H1 (cell line): ENCODE measurements at regions not wholly inside any gene's neighbourhood (a gene's known extent, or its start where the extent isn't known, plus 50 kb on each side); places are given as distances from the start of the nearest gene placed in this dataset.

Source experiments
- CTCF ChIA-PET: fragments of 300-600 bp; sonication (Branson Sonifier 250); formaldehyde crosslinking; loops from one replicate; lab custom pipeline; 2021; ENCODE audit not compliant: partially characterized antibody; lab: Charles Lee
- POLR2A ChIA-PET: fragments of 300-600 bp; sonication (Branson Sonifier 250); formaldehyde crosslinking; loops from one replicate; lab custom pipeline; 2021; ENCODE audit warnings: inconsistent platforms; ENCODE audit not compliant: partially characterized antibody; lab: Charles Lee
- DNase-seq, 2 experiments: peaks; one replicate each; pipeline versions ENCODE4 v3.0.0 to v3.0.0-alpha.2; 2010 to 2022; ENCODE audit warnings: low spot score in 2 of 2, low read depth in 1 of 2, mixed read lengths in 1 of 2
- FAIRE-seq: peaks from 2 replicates; lab custom pipeline; 2011; peaks lifted over from hg19 to GRCh38; lab: Jason Lieb, UNC
- H2AFZ ChIP-seq: 2 replicates; pipeline ENCODE4 v1.8.1; 2012; ENCODE audit warnings: low read length, inconsistent platforms
- H2AK5ac ChIP-seq: 2 replicates; pipeline ENCODE4 v1.6.1; 2013; ENCODE audit warnings: low read depth, low read length
- H2BK120ac ChIP-seq: replicated peaks from 2 replicates; pipeline ENCODE3; 2013; ENCODE audit warnings: low read depth, low read length, inconsistent platforms
- H2BK12ac ChIP-seq: 2 replicates; pipeline ENCODE4 v1.6.1; 2013; ENCODE audit warnings: low read depth, low read length
- H2BK15ac ChIP-seq: 2 replicates; pipeline ENCODE4 v1.6.1; 2013; ENCODE audit warnings: low read length
- H2BK20ac ChIP-seq: 2 replicates; pipeline ENCODE4 v1.6.1; 2013; ENCODE audit warnings: low read length
- H2BK5ac ChIP-seq: 2 replicates; pipeline ENCODE4 v1.6.1; 2013; ENCODE audit warnings: low read depth, low read length
- H3K14ac ChIP-seq: 2 replicates; pipeline ENCODE4 v1.6.1; 2013; ENCODE audit warnings: inconsistent platforms; ENCODE audit not compliant: insufficient read length
- H3K18ac ChIP-seq: 2 replicates; pipeline ENCODE4 v1.6.1; 2013; ENCODE audit warnings: low read length; ENCODE audit errors: extremely low read depth
- H3K23ac ChIP-seq: 2 replicates; pipeline ENCODE4 v1.6.1; 2013; ENCODE audit warnings: inconsistent platforms; ENCODE audit not compliant: insufficient read length
- H3K23me2 ChIP-seq: 2 replicates; pipeline ENCODE4 v1.6.1; 2013; ENCODE audit warnings: low read depth, low read length
- H3K27ac ChIP-seq: 2 replicates; pipeline ENCODE4 v1.6.1; 2011; ENCODE audit warnings: low read depth, low read length, inconsistent platforms
- H3K27me3 ChIP-seq, 4 experiments: replicated peaks in 1 of 4; 1 replicate in 1 of 4; 2 replicates in 3 of 4; pipeline versions ENCODE4 v1.6.1 to v1.8.1; 2011 to 2013; ENCODE audit warnings: low read length in 3 of 4, mild to moderate bottlenecking in 3 of 4, inconsistent platforms in 2 of 4, mixed read lengths in 2 of 4, moderate library complexity in 1 of 4; ENCODE audit not compliant: control insufficient read depth in 3 of 4, insufficient read depth in 3 of 4; ENCODE audit errors: extremely low read depth in 1 of 4
- H3K36me3 ChIP-seq, 4 experiments: 2 replicates each; pipeline versions ENCODE4 v1.6.1 to v1.8.1; 2011 to 2013; ENCODE audit warnings: mild to moderate bottlenecking in 4 of 4, low read length in 3 of 4, moderate library complexity in 2 of 4, control low read depth in 1 of 4, inconsistent platforms in 1 of 4; ENCODE audit not compliant: insufficient read depth in 4 of 4, control insufficient read depth in 2 of 4
- H3K4ac ChIP-seq: replicated peaks from 2 replicates; pipeline ENCODE3; 2013; ENCODE audit warnings: low read length, low read depth, mixed read lengths, inconsistent platforms; ENCODE audit not compliant: insufficient read length
- H3K4me1 ChIP-seq, 4 experiments: replicated peaks in 1 of 4; 1 replicate in 1 of 4; 2 replicates in 3 of 4; pipeline versions ENCODE4 v1.6.1 to v1.8.1; 2011 to 2013; ENCODE audit warnings: low read length in 3 of 4, inconsistent platforms in 2 of 4, mixed read lengths in 1 of 4; ENCODE audit not compliant: insufficient read depth in 4 of 4, control insufficient read depth in 3 of 4
- H3K4me2 ChIP-seq, 2 experiments: 2 replicates each; pipeline versions ENCODE4 v1.6.1 to v1.8.1; 2011 to 2013; ENCODE audit warnings: low read depth in 2 of 2, low read length in 2 of 2, control low read depth in 1 of 2, inconsistent platforms in 1 of 2, mild to moderate bottlenecking in 1 of 2; ENCODE audit not compliant: insufficient read depth in 1 of 2
- H3K4me3 ChIP-seq, 4 experiments: fragments of 200-600, 300-600 bp in 1 of 4; sonication (generic), shearing (Covaris generic), sonication (Bioruptor Twin) in 1 of 4; 2 replicates each; pipeline versions ENCODE4 v1.5.1 to v1.8.1; 2011 to 2016; ENCODE audit warnings: low read length in 4 of 4, low read depth in 3 of 4, control low read depth in 2 of 4, inconsistent platforms in 2 of 4, mild to moderate bottlenecking in 2 of 4, mixed read lengths in 1 of 4, moderate library complexity in 1 of 4; ENCODE audit not compliant: insufficient read depth in 2 of 4; ENCODE audit errors: extremely low read depth in 1 of 4
- H3K56ac ChIP-seq: replicated peaks from 2 replicates; pipeline ENCODE3; 2013; ENCODE audit warnings: low read depth, mild to moderate bottlenecking, mixed read lengths, low read length, inconsistent platforms; ENCODE audit not compliant: insufficient read length
- H3K79me1 ChIP-seq: 2 replicates; pipeline ENCODE4 v1.6.1; 2013; ENCODE audit warnings: low read depth, low read length, control low read depth
- H3K79me2 ChIP-seq, 2 experiments: 2 replicates each; pipeline versions ENCODE4 v1.6.1 to v1.8.1; 2012 to 2013; ENCODE audit warnings: low read length in 2 of 2, mild to moderate bottlenecking in 2 of 2, inconsistent platforms in 1 of 2; ENCODE audit not compliant: insufficient read depth in 2 of 2, control insufficient read depth in 1 of 2
- H3K9ac ChIP-seq, 4 experiments: replicated peaks in 1 of 4; 1 replicate in 1 of 4; 2 replicates in 3 of 4; pipeline versions ENCODE4 v1.6.1 to v1.8.1; 2011 to 2013; ENCODE audit warnings: low read depth in 3 of 4, low read length in 3 of 4, control low read depth in 2 of 4, mild to moderate bottlenecking in 2 of 4, moderate library complexity in 2 of 4, inconsistent platforms in 1 of 4; ENCODE audit errors: extremely low read depth in 1 of 4
- H3K9me3 ChIP-seq, 2 experiments: 2 replicates each; pipeline versions ENCODE4 v1.6.1 to v1.8.1; 2012 to 2013; ENCODE audit warnings: mild to moderate bottlenecking in 2 of 2, moderate library complexity in 2 of 2, control low read depth in 1 of 2, inconsistent platforms in 1 of 2, low read depth in 1 of 2, low read length in 1 of 2, mixed read lengths in 1 of 2; ENCODE audit not compliant: insufficient read depth in 2 of 2
- H4K20me1 ChIP-seq, 2 experiments: replicated peaks in 1 of 2; 2 replicates each; pipeline versions ENCODE3 to v1.8.1; 2011 to 2013; ENCODE audit warnings: inconsistent platforms in 2 of 2, low read length in 2 of 2, mild to moderate bottlenecking in 1 of 2; ENCODE audit not compliant: insufficient read depth in 2 of 2, control insufficient read depth in 1 of 2
- H4K5ac ChIP-seq: 2 replicates; pipeline ENCODE4 v1.6.1; 2013; ENCODE audit warnings: low read length, low read depth, mixed read lengths, inconsistent platforms; ENCODE audit not compliant: insufficient read length
- H4K8ac ChIP-seq: 2 replicates; pipeline ENCODE4 v1.8.0; 2013; ENCODE audit warnings: mild to moderate bottlenecking, moderate library complexity, low read length, inconsistent platforms; ENCODE audit not compliant: insufficient read depth; ENCODE audit errors: extremely low read depth
- H4K91ac ChIP-seq: replicated peaks from 2 replicates; pipeline ENCODE3; 2013; ENCODE audit warnings: low read length, mixed read lengths, inconsistent platforms; ENCODE audit not compliant: insufficient read length
- CBX8 ChIP-seq: fragments of 300-800, 300-1000 bp; sonication (generic); IDR thresholded peaks from 2 replicates; pipeline ENCODE4 v1.7.1; 2016; ENCODE audit warnings: low read depth, low read length, borderline replicate concordance
- GTF2F1 ChIP-seq: IDR thresholded peaks from 2 replicates; pipeline ENCODE4 v1.6.1; 2012; ENCODE audit warnings: low read depth, low read length, improper control_type of control experiment, borderline replicate concordance
- HDAC6 ChIP-seq: IDR thresholded peaks from one replicate; pipeline ENCODE4 v1.7.1; 2012; ENCODE audit warnings: low read depth, mild to moderate bottlenecking, inconsistent platforms, low read length, moderate library complexity
- NRF1 ChIP-seq: IDR thresholded peaks from 2 replicates; pipeline ENCODE4 v1.6.1; 2011; ENCODE audit warnings: mild to moderate bottlenecking, low read depth, low read length, improper control_type of control experiment
- RFX5 ChIP-seq: IDR thresholded peaks from 2 replicates; pipeline ENCODE4 v1.6.1; 2011; ENCODE audit warnings: low read depth, low read length, improper control_type of control experiment, borderline replicate concordance
- RXRA ChIP-seq: IDR thresholded peaks from 2 replicates; pipeline ENCODE4 v1.6.1; 2011; ENCODE audit warnings: low read depth, mild to moderate bottlenecking, low read length, moderate library complexity; ENCODE audit not compliant: insufficient read depth
- SIX5 ChIP-seq: IDR thresholded peaks from 2 replicates; pipeline ENCODE4 v1.6.1; 2011; ENCODE audit warnings: mild to moderate bottlenecking, low read depth, low read length
- SP1 ChIP-seq: IDR thresholded peaks from 2 replicates; pipeline ENCODE4 v1.6.1; 2011; ENCODE audit warnings: low read depth, low read length
- SRF ChIP-seq: IDR thresholded peaks from 2 replicates; pipeline ENCODE4 v1.6.1; 2011; ENCODE audit warnings: mild to moderate bottlenecking, low read depth, low read length, moderate library complexity
- ZNF274 ChIP-seq: IDR thresholded peaks from 2 replicates; pipeline ENCODE4 v1.7.0; 2012; ENCODE audit warnings: low read length, borderline replicate concordance; ENCODE audit errors: extremely low read depth
- WGBS, 2 experiments: shearing (Covaris generic) in 1 of 2; methylation state at CpG; one replicate each; pipeline versions ENCODE4 v1.1.6 to v1.1.7; 2013 to 2015; ENCODE audit warnings: low lambda C conversion rate in 2 of 2, mixed read lengths in 2 of 2, inconsistent platforms in 1 of 2, low coverage in 1 of 2, missing lambda C conversion rate in 1 of 2; ENCODE audit not compliant: insufficient replicate concordance in 2 of 2, insufficient coverage in 1 of 2, insufficient read length in 1 of 2; ENCODE audit errors: extremely low coverage in 1 of 2, missing lambda C conversion rate in 1 of 2; 5-methylcytosine and 5-hydroxymethylcytosine counted together
- TF ChIP-seq, protein P1 (sequence below): IDR thresholded peaks from 2 replicates; pipeline ENCODE4 v1.6.1; 2012; ENCODE audit warnings: inconsistent platforms
- TF ChIP-seq, protein P2 (sequence below): IDR thresholded peaks from 2 replicates; pipeline ENCODE4 v1.6.1; 2012; ENCODE audit warnings: low read length, inconsistent platforms

DNA sequence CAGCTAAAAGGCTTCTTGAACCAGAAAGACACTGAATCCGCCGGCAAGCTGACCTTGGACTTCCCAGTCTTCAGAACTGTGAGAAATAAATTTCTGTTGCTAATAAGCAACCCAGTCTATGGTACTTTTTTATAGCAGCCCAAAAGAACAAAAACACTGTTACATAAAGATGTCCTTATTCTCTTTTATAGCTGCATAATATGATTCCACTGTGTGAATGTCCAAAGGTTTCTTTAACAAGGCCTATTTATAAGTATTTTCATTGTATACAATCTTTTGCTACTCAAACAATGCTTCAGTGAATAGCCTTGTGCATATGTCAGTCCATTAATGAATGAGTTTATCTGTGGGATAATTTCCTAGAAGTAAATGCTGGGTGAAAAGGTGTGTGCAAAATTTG lies 190.8 kb upstream of the INHBA start:
- Histone ChIP-seq H2BK5ac (no peak overlapping the region), H3K4me1 (no peaks in the 10 kb centered on the region), H3K27ac (no peak overlapping the region), H2AFZ (no peak overlapping the region), H3K23me2 (no peaks in the 10 kb centered on the region), H2AK5ac (no peak overlapping the region), H4K8ac (no peak overlapping the region), H4K91ac (no peak overlapping the region), H3K79me2 (no peaks in the 10 kb centered on the region), H3K56ac (no peak overlapping the region), H4K5ac (no peak overlapping the region), H3K9ac (no peak overlapping the region)
- CTCF ChIA-PET = interaction anchor here (1.3 to 2.4 kb wide), 2 partner anchors 16 to 47 kb away, joined by 3 to 7 read pairs; no protein-coding TSS in a partner anchor
- 100% methylated on average over 2 of the region's 2 CpGs; no CpG with 5 or more reads in 1 of the 2 experiments for WGBS, 2 experiments
- no peak for FAIRE-seq
- TF ChIP-seq SP1 (no peak), ZNF274 (no peak), GTF2F1 (no peak), SRF (no peak), HDAC6 (no peak), NRF1 (no peak), SIX5 (no peak), RFX5 (no peak), RXRA (no peak), CBX8 (no peak)
- TF ChIP-seq, protein P1, sequence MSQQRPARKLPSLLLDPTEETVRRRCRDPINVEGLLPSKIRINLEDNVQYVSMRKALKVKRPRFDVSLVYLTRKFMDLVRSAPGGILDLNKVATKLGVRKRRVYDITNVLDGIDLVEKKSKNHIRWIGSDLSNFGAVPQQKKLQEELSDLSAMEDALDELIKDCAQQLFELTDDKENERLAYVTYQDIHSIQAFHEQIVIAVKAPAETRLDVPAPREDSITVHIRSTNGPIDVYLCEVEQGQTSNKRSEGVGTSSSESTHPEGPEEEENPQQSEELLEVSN = no peak
- TF ChIP-seq, protein P2, sequence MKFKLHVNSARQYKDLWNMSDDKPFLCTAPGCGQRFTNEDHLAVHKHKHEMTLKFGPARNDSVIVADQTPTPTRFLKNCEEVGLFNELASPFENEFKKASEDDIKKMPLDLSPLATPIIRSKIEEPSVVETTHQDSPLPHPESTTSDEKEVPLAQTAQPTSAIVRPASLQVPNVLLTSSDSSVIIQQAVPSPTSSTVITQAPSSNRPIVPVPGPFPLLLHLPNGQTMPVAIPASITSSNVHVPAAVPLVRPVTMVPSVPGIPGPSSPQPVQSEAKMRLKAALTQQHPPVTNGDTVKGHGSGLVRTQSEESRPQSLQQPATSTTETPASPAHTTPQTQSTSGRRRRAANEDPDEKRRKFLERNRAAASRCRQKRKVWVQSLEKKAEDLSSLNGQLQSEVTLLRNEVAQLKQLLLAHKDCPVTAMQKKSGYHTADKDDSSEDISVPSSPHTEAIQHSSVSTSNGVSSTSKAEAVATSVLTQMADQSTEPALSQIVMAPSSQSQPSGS = no peak
- TF ChIP-seq, all 59 proteins: peak for 0
- no peaks in the 10 kb centered on the region for H4K20me1 ChIP-seq
- H3K23ac ChIP-seq = no peak overlapping the region
- POLR2A ChIA-PET = no interaction called here
- H3K14ac ChIP-seq = no peak overlapping the region
- no peaks in the 10 kb centered on the region for H3K36me3 ChIP-seq
- DNase-seq = no peak
- no peak overlapping the region for H2BK20ac ChIP-seq
- no peak overlapping the region for H3K18ac ChIP-seq
- H3K4me3 ChIP-seq = no peak overlapping the region
- no peaks in the 10 kb centered on the region for H3K9me3 ChIP-seq
- no peaks in the 10 kb centered on the region for H3K27me3 ChIP-seq
- H3K79me1 ChIP-seq = no peaks in the 10 kb centered on the region
- no peak overlapping the region for H2BK120ac ChIP-seq
- no peak overlapping the region for H3K4me2 ChIP-seq
- no peak overlapping the region for H2BK15ac ChIP-seq
- no peak overlapping the region for H3K4ac ChIP-seq
- H2BK12ac ChIP-seq = no peak overlapping the region
